ENCODE measurements at regions not wholly inside any gene's neighbourhood (a gene's known extent, or its start where the extent isn't known, plus 50 kb on each side); places are given as distances from the start of the nearest gene placed in this dataset.
"Not testable (repeated sequence)": the region's sequence is repeated elsewhere in the genome, so short reads cannot be mapped to it uniquely, and the experiment has no call there.

DNA sequence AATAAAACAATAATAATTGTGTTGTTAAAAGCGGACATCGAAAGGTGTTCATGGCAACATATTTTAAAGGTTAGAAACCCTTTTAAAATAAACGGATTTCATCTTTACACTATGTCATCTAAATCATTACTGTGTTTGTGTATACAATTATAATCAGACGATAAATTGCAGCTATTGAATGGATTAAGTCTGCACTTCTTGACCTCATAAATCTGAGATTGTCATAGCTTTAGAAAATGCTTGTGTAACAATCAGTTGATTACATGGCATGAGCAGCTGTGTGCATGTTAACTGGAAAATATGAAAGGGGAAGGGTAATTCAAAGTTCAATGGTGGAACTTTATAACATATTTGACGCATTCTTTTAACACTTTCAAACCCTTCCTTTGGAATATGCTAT is 152.4 kb upstream of the MDFIC2 start:
- H3K9me3 ChIP-seq, result no peaks in the 10 kb centered on the region
- H3K4me3 ChIP-seq, result no peak overlapping the region
- H3K36me3 ChIP-seq, result no peaks in the 10 kb centered on the region
- H3K27me3 ChIP-seq, result no peaks in the 10 kb centered on the region
- DNase-seq (no peak), ATAC-seq (ENCODE audit: low FRiP score in 2 of 2) (no peak)
- H3K4me1 ChIP-seq, result no peaks in the 10 kb centered on the region
- TF ChIP-seq EP300 (IDR thresholded peaks at IDR 0.05) (no peak), POLR2A (IDR thresholded peaks at IDR 0.05) (no peak), POLR2AphosphoS5 (IDR thresholded peaks at IDR 0.05) (no peak)
- TF ChIP-seq, protein P1, sequence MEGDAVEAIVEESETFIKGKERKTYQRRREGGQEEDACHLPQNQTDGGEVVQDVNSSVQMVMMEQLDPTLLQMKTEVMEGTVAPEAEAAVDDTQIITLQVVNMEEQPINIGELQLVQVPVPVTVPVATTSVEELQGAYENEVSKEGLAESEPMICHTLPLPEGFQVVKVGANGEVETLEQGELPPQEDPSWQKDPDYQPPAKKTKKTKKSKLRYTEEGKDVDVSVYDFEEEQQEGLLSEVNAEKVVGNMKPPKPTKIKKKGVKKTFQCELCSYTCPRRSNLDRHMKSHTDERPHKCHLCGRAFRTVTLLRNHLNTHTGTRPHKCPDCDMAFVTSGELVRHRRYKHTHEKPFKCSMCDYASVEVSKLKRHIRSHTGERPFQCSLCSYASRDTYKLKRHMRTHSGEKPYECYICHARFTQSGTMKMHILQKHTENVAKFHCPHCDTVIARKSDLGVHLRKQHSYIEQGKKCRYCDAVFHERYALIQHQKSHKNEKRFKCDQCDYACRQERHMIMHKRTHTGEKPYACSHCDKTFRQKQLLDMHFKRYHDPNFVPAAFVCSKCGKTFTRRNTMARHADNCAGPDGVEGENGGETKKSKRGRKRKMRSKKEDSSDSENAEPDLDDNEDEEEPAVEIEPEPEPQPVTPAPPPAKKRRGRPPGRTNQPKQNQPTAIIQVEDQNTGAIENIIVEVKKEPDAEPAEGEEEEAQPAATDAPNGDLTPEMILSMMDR (IDR thresholded peaks at IDR 0.05), result no peak
- no peak overlapping the region for H3K27ac ChIP-seq
- 82% methylated on average over 5 of the region's 5 CpGs for whole genome bisulfite sequencing, 2 donors

DNA sequence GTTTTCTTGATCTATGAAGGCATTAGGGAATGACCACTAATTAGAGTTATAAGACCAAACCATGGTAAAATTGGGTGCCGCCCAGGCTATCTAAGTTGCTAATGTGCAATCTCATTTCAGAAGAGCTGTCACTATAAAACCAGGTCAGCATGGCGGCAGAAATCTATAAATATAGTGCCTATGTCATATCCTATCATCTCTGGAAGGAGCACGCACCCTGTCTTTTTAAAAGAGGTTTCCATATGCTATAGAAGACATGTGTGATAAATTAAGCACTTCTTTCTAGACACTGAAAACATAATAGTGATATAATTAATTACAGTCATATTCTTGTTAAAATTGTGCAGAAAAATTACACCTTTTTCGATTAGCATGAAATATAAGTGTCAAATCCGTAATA is 152.0 kb upstream of the MDFIC2 start:
- Histone ChIP-seq H3K9me3 (no peaks in the 10 kb centered on the region), H3K27ac (no peak overlapping the region), H3K27me3 (no peaks in the 10 kb centered on the region), H3K4me3 (no peak overlapping the region), H3K36me3 (no peaks in the 10 kb centered on the region), H3K4me1 (no peaks in the 10 kb centered on the region)
- WGBS, 2 donors, result 88% methylated on average over 5 of the region's 5 CpGs
- TF ChIP-seq, protein P1 (IDR thresholded peaks at IDR 0.05), result no peak
- TF ChIP-seq POLR2AphosphoS5 (IDR thresholded peaks at IDR 0.05) (no peak), EP300 (IDR thresholded peaks at IDR 0.05) (no peak), POLR2A (IDR thresholded peaks at IDR 0.05) (no peak)
- ATAC-seq (ENCODE audit: low FRiP score in 2 of 2) (no peak), DNase-seq (no peak)

DNA sequence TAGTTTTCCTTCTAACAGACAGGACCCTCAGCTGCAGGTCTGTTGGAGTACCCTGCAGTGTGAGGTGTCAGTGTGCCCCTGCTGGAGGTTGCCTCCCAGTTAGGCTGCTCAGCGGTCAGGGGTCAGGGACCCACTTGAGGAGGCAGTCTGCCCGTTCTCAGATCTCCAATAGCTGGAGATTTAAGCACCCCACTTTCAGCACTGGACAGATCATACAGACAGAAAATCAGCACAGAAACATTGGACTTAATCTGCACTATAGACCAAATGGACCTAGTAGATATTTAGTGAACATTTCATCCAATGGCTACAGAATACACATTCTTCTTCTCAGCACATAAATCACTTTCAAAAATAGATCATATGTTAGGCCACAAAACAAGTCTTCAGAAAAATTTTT is 137.8 kb upstream of the MDFIC2 start:
- not testable (repeated sequence) for H3K27ac ChIP-seq; H3K36me3 ChIP-seq; H3K4me1 ChIP-seq; H3K27me3 ChIP-seq; DNase-seq; ATAC-seq (ENCODE audit: low FRiP score in 2 of 2); H3K9me3 ChIP-seq; H3K4me3 ChIP-seq
- WGBS, 2 donors, result 0 to 85% methylated on average over 1 to 2 of the region's 2 CpGs

DNA sequence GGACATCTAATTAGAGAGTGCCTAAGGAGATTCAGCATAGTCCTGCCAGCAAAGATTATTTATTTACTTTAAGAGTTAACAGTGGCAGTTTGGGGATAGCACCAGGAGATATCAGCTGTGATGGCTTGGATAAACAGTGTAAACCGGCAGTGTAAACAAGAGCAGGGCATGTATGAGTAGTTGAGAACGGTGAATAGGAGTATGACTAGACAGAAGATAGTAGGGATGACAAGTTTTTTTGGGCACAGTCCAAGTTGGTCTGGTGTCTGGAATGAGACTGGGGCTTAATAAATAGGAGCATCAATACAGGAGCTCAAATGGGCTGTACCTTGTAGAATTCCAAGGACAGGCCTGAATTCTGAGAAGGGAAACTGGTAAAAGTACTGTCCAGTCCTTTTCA is 123.0 kb upstream of the MDFIC2 start:
- WGBS, 2 donors, result 45 to 51% methylated on average over 2 of the region's 2 CpGs
- not testable (repeated sequence) for H3K27me3 ChIP-seq; DNase-seq; ATAC-seq (ENCODE audit: low FRiP score in 2 of 2); H3K9me3 ChIP-seq; H3K36me3 ChIP-seq; H3K4me3 ChIP-seq; H3K27ac ChIP-seq; H3K4me1 ChIP-seq

DNA sequence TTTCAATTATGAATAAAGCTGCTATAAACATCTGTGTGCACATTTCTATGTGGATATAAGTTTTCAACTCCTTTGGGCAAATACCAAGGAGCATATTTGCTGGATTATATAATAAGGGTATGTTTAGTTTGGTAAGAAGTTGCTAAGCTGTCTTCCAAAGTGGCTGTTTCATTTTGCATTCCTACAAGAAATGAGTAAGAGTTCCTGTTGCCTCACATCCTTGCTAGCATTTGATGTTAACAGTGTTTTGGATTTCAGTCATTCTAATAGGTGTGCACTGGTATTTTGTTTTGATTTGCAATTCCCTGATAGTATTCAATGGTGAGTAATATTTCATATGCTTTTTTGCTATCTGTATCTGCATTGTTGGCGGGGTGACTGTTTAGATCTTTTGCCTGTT is 120.7 kb upstream of the MDFIC2 start:
- ATAC-seq (ENCODE audit: low FRiP score in 2 of 2) (no peak), DNase-seq (no peak)
- Histone ChIP-seq H3K36me3 (no peaks in the 10 kb centered on the region), H3K27ac (no peak overlapping the region), H3K9me3 (no peaks in the 10 kb centered on the region), H3K4me1 (no peaks in the 10 kb centered on the region), H3K4me3 (no peak overlapping the region), H3K27me3 (no peaks in the 10 kb centered on the region)
- 71 to 93% methylated on average over 1 of the region's 1 CpG for WGBS, 2 donors
- TF ChIP-seq POLR2A (IDR thresholded peaks at IDR 0.05) (no peak), POLR2AphosphoS5 (IDR thresholded peaks at IDR 0.05) (no peak), EP300 (IDR thresholded peaks at IDR 0.05) (no peak)
- TF ChIP-seq, protein P1 (IDR thresholded peaks at IDR 0.05), result no peak

DNA sequence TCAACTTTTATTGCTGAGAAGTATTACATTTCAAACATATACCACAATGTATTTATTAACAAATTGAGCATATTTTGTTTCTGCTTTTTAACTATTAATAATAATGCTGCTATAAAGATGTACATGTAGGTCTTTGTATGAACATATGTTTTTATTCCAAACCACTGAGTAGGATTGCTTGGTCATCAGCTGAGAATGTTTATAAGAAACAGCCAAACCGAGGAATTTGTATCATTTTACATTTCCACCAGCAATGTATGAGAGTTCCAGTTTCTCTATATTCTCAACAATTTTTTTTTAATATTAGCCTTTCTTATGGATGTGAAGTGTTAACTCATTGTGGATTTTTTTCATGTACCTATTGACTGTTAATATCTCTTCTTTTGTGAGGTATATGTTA is 119.5 kb upstream of the MDFIC2 start:
- H3K27me3 ChIP-seq, result no peaks in the 10 kb centered on the region
- no peaks in the 10 kb centered on the region for H3K9me3 ChIP-seq
- no peaks in the 10 kb centered on the region for H3K4me1 ChIP-seq
- TF ChIP-seq POLR2AphosphoS5 (IDR thresholded peaks at IDR 0.05) (no peak), POLR2A (IDR thresholded peaks at IDR 0.05) (no peak), EP300 (IDR thresholded peaks at IDR 0.05) (no peak)
- DNase-seq, result no peak
- no peak overlapping the region for H3K27ac ChIP-seq
- no peak overlapping the region for H3K4me3 ChIP-seq
- 69 to 80% methylated on average over 1 of the region's 1 CpG for WGBS, 2 donors
- no peak for ATAC-seq (ENCODE audit: low FRiP score in 2 of 2)
- no peaks in the 10 kb centered on the region for H3K36me3 ChIP-seq
